ENCODE measurements at regions not wholly inside any gene's neighbourhood (a gene's known extent, or its start where the extent isn't known, plus 50 kb on each side); places are given as distances from the start of the nearest gene placed in this dataset.

DNA sequence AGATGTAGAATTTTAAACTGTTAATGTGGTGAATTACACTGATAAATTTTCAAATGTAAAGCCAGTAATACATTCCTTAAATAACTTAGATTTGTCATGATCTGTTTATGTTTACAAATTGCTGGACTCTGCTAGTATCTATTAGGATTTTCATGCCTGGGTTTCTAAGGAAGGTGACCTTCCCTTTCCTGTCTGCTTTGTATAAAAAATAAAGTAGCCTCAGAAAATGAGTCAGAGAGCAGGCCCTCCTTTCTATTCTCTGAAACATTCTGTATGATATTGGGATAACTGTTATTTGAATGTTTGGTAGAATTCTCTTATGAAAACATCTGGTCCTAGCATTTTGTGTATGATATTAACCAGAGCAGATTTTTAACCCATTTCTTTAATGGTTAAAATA lies 255.3 kb downstream of the SYK start:
- DNase-seq (ENCODE audit: low read depth in 4 of 6, low spot score in 6 of 6), result no peak
- Histone ChIP-seq H3K4me1 (ENCODE audit: control insufficient read depth, insufficient read depth, low read length) (no peaks in the 10 kb centered on the region), H3K27me3 (ENCODE audit: control insufficient read depth, insufficient read depth, low read length) (no peaks in the 10 kb centered on the region), H3K27ac (ENCODE audit: low read depth, low read length) (no peak overlapping the region), H3K4me3 (ENCODE audit: low read depth, low read length) (no peak overlapping the region), H3K9me3 (ENCODE audit: control insufficient read depth, insufficient read depth, low read length) (no peaks in the 10 kb centered on the region), H3K36me3 (ENCODE audit: control insufficient read depth, insufficient read depth, low read length) (no peaks in the 10 kb centered on the region)

DNA sequence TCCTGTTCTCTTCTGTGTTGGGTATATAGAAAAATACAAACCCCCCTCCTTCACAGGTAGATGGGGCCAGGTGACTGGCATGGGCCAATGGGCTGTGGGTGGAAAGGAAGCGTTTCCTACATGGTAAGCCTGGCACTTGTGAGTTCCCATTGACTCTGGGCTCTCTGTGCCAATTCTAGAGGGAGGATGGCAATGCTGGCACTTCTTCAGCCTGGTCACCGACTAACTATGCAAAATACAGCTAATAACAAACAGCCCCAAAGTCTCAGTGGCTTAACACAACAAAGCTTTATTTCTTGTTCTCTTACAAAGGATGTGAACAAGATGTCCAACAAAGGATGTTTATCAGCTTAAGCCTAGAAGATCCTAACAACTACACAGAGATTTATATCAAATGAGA lies 258.1 kb downstream of the SYK start:
- Histone ChIP-seq H3K9me3 (ENCODE audit: control insufficient read depth, insufficient read depth, low read length) (no peaks in the 10 kb centered on the region), H3K36me3 (ENCODE audit: control insufficient read depth, insufficient read depth, low read length) (no peaks in the 10 kb centered on the region), H3K4me3 (ENCODE audit: low read depth, low read length) (no peak overlapping the region), H3K4me1 (ENCODE audit: control insufficient read depth, insufficient read depth, low read length) (no peaks in the 10 kb centered on the region), H3K27me3 (ENCODE audit: control insufficient read depth, insufficient read depth, low read length) (no peaks in the 10 kb centered on the region), H3K27ac (ENCODE audit: low read depth, low read length) (no peak overlapping the region)
- WGBS (ENCODE audit: insufficient coverage), result 67% methylated on average over 1 of the region's 2 CpGs
- no peak for DNase-seq (ENCODE audit: low read depth in 4 of 6, low spot score in 6 of 6)

DNA sequence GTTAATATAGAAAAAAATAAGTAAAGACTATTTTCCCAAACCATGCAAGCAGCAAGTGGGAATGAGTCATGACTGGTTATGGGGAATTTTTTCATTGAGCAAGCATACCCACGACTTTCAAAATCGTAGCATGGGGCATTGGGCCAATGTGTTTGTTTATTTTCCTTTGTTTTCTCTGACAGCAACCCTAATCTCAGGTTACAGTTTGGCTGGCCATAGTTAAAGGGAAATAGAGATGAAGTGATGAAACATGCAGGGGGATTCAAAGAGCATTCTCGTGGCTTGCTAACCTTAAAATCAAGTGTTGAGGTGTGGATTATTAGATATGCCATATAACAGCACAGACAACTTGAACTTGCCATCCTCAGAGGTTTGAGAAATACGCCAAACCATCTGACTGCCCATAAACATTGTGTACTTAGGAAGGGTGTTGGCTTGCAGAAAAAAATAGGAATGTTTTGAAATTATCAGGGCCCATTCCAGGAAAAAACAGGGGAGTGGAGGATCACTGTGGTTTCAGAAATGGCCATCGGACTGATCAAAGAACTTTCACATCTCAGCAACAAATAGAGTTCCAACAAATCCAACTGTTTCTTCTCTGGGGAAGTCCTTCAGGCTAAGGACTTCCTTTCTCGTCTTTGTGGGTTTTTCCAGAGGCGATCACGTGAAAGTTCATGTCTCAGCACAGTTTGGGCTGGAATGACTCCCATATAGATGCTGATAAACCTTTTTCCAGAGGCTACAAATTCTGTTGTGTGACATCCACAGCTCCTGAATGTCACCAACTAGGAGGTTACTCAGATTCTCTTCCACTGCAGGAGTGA lies 259.1 kb downstream of the SYK start:
- WGBS (ENCODE audit: insufficient coverage), result no CpG with 5 or more reads among the region's 8 CpGs
- Histone ChIP-seq H3K36me3 (ENCODE audit: control insufficient read depth, insufficient read depth, low read length) (no peaks in the 10 kb centered on the region), H3K4me3 (ENCODE audit: low read depth, low read length) (no peak overlapping the region), H3K4me1 (ENCODE audit: control insufficient read depth, insufficient read depth, low read length) (no peaks in the 10 kb centered on the region), H3K27ac (ENCODE audit: low read depth, low read length) (no peak overlapping the region), H3K27me3 (ENCODE audit: control insufficient read depth, insufficient read depth, low read length) (no peaks in the 10 kb centered on the region), H3K9me3 (ENCODE audit: control insufficient read depth, insufficient read depth, low read length) (no peaks in the 10 kb centered on the region)
- DNase-seq (ENCODE audit: low read depth in 4 of 6, low spot score in 6 of 6), result peak in 1 of 6 donors; percentile 40

DNA sequence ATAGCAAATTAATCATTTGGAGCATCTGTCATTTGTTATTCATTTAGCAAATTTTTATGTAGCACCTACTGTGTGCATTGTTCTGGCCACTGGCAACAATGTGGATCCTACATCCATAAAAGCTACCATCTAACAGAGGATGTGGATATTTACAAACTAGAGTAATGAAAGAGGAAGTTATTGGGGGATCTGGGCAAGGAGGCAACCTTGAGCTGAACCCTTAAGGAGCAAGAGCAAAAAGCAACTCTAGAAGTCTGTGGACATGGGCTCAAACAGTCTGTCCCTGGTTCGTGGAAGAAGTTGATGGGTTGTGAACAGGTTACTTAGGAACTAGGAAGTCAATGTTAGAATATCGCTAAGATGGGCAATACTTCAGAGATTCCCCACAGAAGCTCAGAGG lies 259.9 kb downstream of the SYK start:
- Histone ChIP-seq H3K4me1 (ENCODE audit: control insufficient read depth, insufficient read depth, low read length) (no peaks in the 10 kb centered on the region), H3K4me3 (ENCODE audit: low read depth, low read length) (no peak overlapping the region), H3K9me3 (ENCODE audit: control insufficient read depth, insufficient read depth, low read length) (no peaks in the 10 kb centered on the region), H3K36me3 (ENCODE audit: control insufficient read depth, insufficient read depth, low read length) (no peaks in the 10 kb centered on the region), H3K27ac (ENCODE audit: low read depth, low read length) (no peak overlapping the region), H3K27me3 (ENCODE audit: control insufficient read depth, insufficient read depth, low read length) (no peaks in the 10 kb centered on the region)
- no peak for DNase-seq (ENCODE audit: low read depth in 4 of 6, low spot score in 6 of 6)
- WGBS (ENCODE audit: insufficient coverage), result 89% methylated on average over 2 of the region's 2 CpGs

- Histone ChIP-seq H3K9me3 (ENCODE audit: control insufficient read depth, insufficient read depth, low read length) (no peaks in the 10 kb centered on the region), H3K4me3 (ENCODE audit: low read depth, low read length) (no peak overlapping the region), H3K27me3 (ENCODE audit: control insufficient read depth, insufficient read depth, low read length) (no peaks in the 10 kb centered on the region), H3K27ac (ENCODE audit: low read depth, low read length) (no peak overlapping the region), H3K4me1 (ENCODE audit: control insufficient read depth, insufficient read depth, low read length) (no peaks in the 10 kb centered on the region), H3K36me3 (ENCODE audit: control insufficient read depth, insufficient read depth, low read length) (no peaks in the 10 kb centered on the region)
- no CpG with 5 or more reads among the region's 2 CpGs for WGBS (ENCODE audit: insufficient coverage)
- no peak for DNase-seq (ENCODE audit: low read depth in 4 of 6, low spot score in 6 of 6)
These were observed 260.7 kb downstream of the SYK start for GRCh38 chr9:91062281-91062680.

- Histone ChIP-seq H3K27ac (ENCODE audit: low read depth, low read length) (no peak overlapping the region), H3K4me3 (ENCODE audit: low read depth, low read length) (no peak overlapping the region), H3K36me3 (ENCODE audit: control insufficient read depth, insufficient read depth, low read length) (no peaks in the 10 kb centered on the region), H3K27me3 (ENCODE audit: control insufficient read depth, insufficient read depth, low read length) (no peaks in the 10 kb centered on the region), H3K4me1 (ENCODE audit: control insufficient read depth, insufficient read depth, low read length) (no peaks in the 10 kb centered on the region), H3K9me3 (ENCODE audit: control insufficient read depth, insufficient read depth, low read length) (no peaks in the 10 kb centered on the region)
- WGBS (ENCODE audit: insufficient coverage), result 95% methylated on average over 9 of the region's 11 CpGs
- DNase-seq (ENCODE audit: low read depth in 4 of 6, low spot score in 6 of 6), result no peak
These were observed 261.9 kb downstream of the SYK start for GRCh38 chr9:91063471-91063870.

GRCh38 chr9:91065231-91066041 lies 263.8 kb downstream of the SYK start:
- Histone ChIP-seq H3K27me3 (ENCODE audit: control insufficient read depth, insufficient read depth, low read length) (no peaks in the 10 kb centered on the region), H3K9me3 (ENCODE audit: control insufficient read depth, insufficient read depth, low read length) (no peaks in the 10 kb centered on the region), H3K27ac (ENCODE audit: low read depth, low read length) (no peak overlapping the region), H3K4me3 (ENCODE audit: low read depth, low read length) (no peak overlapping the region), H3K4me1 (ENCODE audit: control insufficient read depth, insufficient read depth, low read length) (no peaks in the 10 kb centered on the region), H3K36me3 (ENCODE audit: control insufficient read depth, insufficient read depth, low read length) (no peaks in the 10 kb centered on the region)
- no peak for DNase-seq (ENCODE audit: low read depth in 4 of 6, low spot score in 6 of 6)
- 95% methylated on average over 3 of the region's 5 CpGs for WGBS (ENCODE audit: insufficient coverage)

DNA sequence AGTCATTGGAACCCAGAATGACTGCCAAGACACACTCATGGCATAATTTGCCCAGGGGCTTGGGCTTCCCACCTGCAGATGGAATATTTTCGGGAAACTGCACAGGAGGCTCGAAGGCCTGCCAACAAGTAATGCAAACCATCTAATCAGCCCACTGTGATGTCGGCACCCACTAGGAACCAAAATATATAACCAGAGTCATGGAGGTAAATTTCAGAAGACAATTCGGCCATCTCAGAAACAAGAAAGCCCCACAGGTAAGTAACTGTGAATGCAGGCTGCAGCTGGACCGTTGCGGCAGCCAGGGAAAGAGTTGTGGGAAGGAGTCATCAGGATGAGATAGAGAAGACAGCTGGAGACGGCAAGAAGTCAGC lies 264.4 kb downstream of the SYK start:
- H3K4me1 ChIP-seq (ENCODE audit: control insufficient read depth, insufficient read depth, low read length), result no peaks in the 10 kb centered on the region
- 98% methylated on average over 6 of the region's 7 CpGs for WGBS (ENCODE audit: insufficient coverage)
- H3K27ac ChIP-seq (ENCODE audit: low read depth, low read length), result no peak overlapping the region
- H3K4me3 ChIP-seq (ENCODE audit: low read depth, low read length), result no peak overlapping the region
- H3K27me3 ChIP-seq (ENCODE audit: control insufficient read depth, insufficient read depth, low read length), result no peaks in the 10 kb centered on the region
- H3K9me3 ChIP-seq (ENCODE audit: control insufficient read depth, insufficient read depth, low read length), result no peaks in the 10 kb centered on the region
- no peaks in the 10 kb centered on the region for H3K36me3 ChIP-seq (ENCODE audit: control insufficient read depth, insufficient read depth, low read length)
- no peak for DNase-seq (ENCODE audit: low read depth in 4 of 6, low spot score in 6 of 6)

DNA sequence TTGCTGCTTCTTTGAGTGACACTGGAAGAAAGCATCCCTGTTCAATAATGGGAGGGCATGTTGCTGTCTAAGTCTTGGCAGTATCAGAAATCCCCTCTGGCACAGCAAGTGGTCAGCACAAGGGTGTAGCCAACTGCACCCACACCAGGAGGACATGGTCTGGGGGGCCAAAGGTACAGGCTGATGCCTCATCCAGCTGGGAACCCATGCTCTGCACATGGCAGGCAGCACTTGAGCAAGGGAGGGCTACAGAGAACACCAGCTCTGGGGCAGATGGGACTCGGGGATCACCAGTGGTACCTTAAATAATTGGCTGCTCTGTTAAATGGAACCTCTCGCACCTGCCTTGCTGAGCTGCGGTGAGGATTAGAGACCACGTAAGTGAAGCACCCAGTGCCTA lies 265.2 kb downstream of the SYK start:
- no peaks in the 10 kb centered on the region for H3K4me1 ChIP-seq (ENCODE audit: control insufficient read depth, insufficient read depth, low read length)
- no peak overlapping the region for H3K27ac ChIP-seq (ENCODE audit: low read depth, low read length)
- H3K4me3 ChIP-seq (ENCODE audit: low read depth, low read length), result no peak overlapping the region
- H3K27me3 ChIP-seq (ENCODE audit: control insufficient read depth, insufficient read depth, low read length), result no peaks in the 10 kb centered on the region
- WGBS (ENCODE audit: insufficient coverage), result 100% methylated on average over 4 of the region's 4 CpGs
- no peaks in the 10 kb centered on the region for H3K9me3 ChIP-seq (ENCODE audit: control insufficient read depth, insufficient read depth, low read length)
- H3K36me3 ChIP-seq (ENCODE audit: control insufficient read depth, insufficient read depth, low read length), result no peaks in the 10 kb centered on the region
- DNase-seq (ENCODE audit: low read depth in 4 of 6, low spot score in 6 of 6), result no peak

Measured in spinal cord (tissue), 9 donors.